B cell (primary cell): ENCODE measurements at regions not wholly inside any gene's neighbourhood (a gene's known extent, or its start where the extent isn't known, plus 50 kb on each side); places are given as distances from the start of the nearest gene placed in this dataset.

Experiments
- CTCF ChIP-seq: fragments of 200-600 bp; IDR thresholded peaks from one replicate; pipeline ENCODE4 v1.8.0; 2022; ENCODE audit warnings: antibody characterized with exemption, mild to moderate bottlenecking
- EZH2 ChIP-seq: IDR thresholded peaks from 2 replicates; pipeline ENCODE4 v1.6.1; 2012; ENCODE audit warnings: borderline replicate concordance, low read depth, mild to moderate bottlenecking, moderate library complexity, low read length; ENCODE audit not compliant: insufficient read depth, poor library complexity, severe bottlenecking

- TF ChIP-seq CTCF (no peak), EZH2 (no peak)
These were observed 426.6 kb upstream of the SULF2 start for GRCh38 chr20:48211847-48212246.
